Neuronal stem cell (in vitro differentiated cells): ENCODE measurements at regions not wholly inside any gene's neighbourhood (a gene's known extent, or its start where the extent isn't known, plus 50 kb on each side); places are given as distances from the start of the nearest gene placed in this dataset.
A peak's percentile ranks its signal among the peaks of the same experiment; 100 is the strongest.

Source experiments
- DNase-seq: peaks from one replicate; pipeline ENCODE4 v3.0.0-alpha.2; 2013; ENCODE audit warnings: low spot score
- H2AFZ ChIP-seq: one replicate; pipeline ENCODE4 v1.6.1; 2013; ENCODE audit warnings: mild to moderate bottlenecking, low read length, inconsistent platforms
- H2AK5ac ChIP-seq: 2 replicates; pipeline ENCODE4 v1.6.1; 2013; ENCODE audit warnings: low read depth, mild to moderate bottlenecking, inconsistent platforms, low read length, moderate library complexity, mixed read lengths
- H2BK120ac ChIP-seq: 2 replicates; pipeline ENCODE4 v1.6.1; 2013; ENCODE audit warnings: low read depth, mild to moderate bottlenecking, inconsistent platforms, low read length, moderate library complexity, mixed read lengths
- H2BK12ac ChIP-seq: one replicate; pipeline ENCODE4 v1.6.1; 2013; ENCODE audit warnings: low read length, inconsistent platforms
- H2BK15ac ChIP-seq: 2 replicates; pipeline ENCODE4 v1.6.1; 2013; ENCODE audit warnings: mild to moderate bottlenecking, low read length, inconsistent platforms, mixed read lengths
- H2BK5ac ChIP-seq: one replicate; pipeline ENCODE4 v1.6.1; 2013; ENCODE audit warnings: inconsistent platforms, mild to moderate bottlenecking, low read length, moderate library complexity
- H3K14ac ChIP-seq: one replicate; pipeline ENCODE4 v1.6.1; 2013; ENCODE audit warnings: low read length, inconsistent platforms
- H3K18ac ChIP-seq: 2 replicates; pipeline ENCODE4 v1.6.1; 2013; ENCODE audit warnings: low read length, inconsistent platforms
- H3K23ac ChIP-seq: 2 replicates; pipeline ENCODE4 v1.6.1; 2013; ENCODE audit warnings: low read depth, mild to moderate bottlenecking, mixed read lengths, low read length, inconsistent platforms; ENCODE audit not compliant: poor library complexity
- H3K27ac ChIP-seq: replicated peaks from 3 replicates; pipeline ENCODE4 v1.5.1; 2013; ENCODE audit warnings: low read length, inconsistent platforms
- H3K27me3 ChIP-seq, 3 experiments: 2 replicates each; pipeline ENCODE4 v1.6.1; 2013; ENCODE audit warnings: low read length in 3 of 3, mild to moderate bottlenecking in 2 of 3, inconsistent platforms in 1 of 3, low read depth in 1 of 3, mixed read lengths in 1 of 3, moderate library complexity in 1 of 3; ENCODE audit not compliant: control insufficient read depth in 3 of 3, insufficient read depth in 3 of 3
- H3K36me3 ChIP-seq, 2 donors: replicated peaks in 1 of 2; 2 replicates each; pipeline ENCODE4 v1.6.1; 2013; ENCODE audit warnings: low read length in 2 of 2; ENCODE audit not compliant: control insufficient read depth in 2 of 2, insufficient read depth in 2 of 2
- H3K4ac ChIP-seq: 2 replicates; pipeline ENCODE4 v1.6.1; 2013; ENCODE audit warnings: inconsistent platforms, mild to moderate bottlenecking, low read length, moderate library complexity
- H3K4me1 ChIP-seq, 2 donors: 1 replicate in 1 of 2; 2 replicates in 1 of 2; pipeline ENCODE4 v1.6.1; 2013; ENCODE audit warnings: low read length in 2 of 2, low read depth in 1 of 2; ENCODE audit not compliant: control insufficient read depth in 2 of 2, insufficient read depth in 1 of 2
- H3K4me2 ChIP-seq: one replicate; pipeline ENCODE4 v1.6.1; 2013; ENCODE audit warnings: mild to moderate bottlenecking, low read length, inconsistent platforms; ENCODE audit not compliant: insufficient read depth, poor library complexity, severe bottlenecking
- H3K4me3 ChIP-seq, 2 donors: 2 replicates each; pipeline ENCODE4 v1.5.1; 2013; ENCODE audit warnings: low read length in 2 of 2, mild to moderate bottlenecking in 2 of 2, inconsistent platforms in 1 of 2, moderate library complexity in 1 of 2
- H3K79me1 ChIP-seq: one replicate; pipeline ENCODE4 v1.6.1; 2013; ENCODE audit warnings: low read depth, mild to moderate bottlenecking, inconsistent platforms, low read length, moderate library complexity
- H3K9ac ChIP-seq: one replicate; pipeline ENCODE4 v1.6.1; 2013; ENCODE audit warnings: mild to moderate bottlenecking, low read depth, low read length, inconsistent platforms; ENCODE audit not compliant: poor library complexity
- H3K9me3 ChIP-seq, 2 donors: replicated peaks in 1 of 2; 2 replicates each; pipeline versions ENCODE3 to v1.6.1; 2013; ENCODE audit warnings: low read length in 2 of 2, mild to moderate bottlenecking in 2 of 2, inconsistent platforms in 1 of 2, low read depth in 1 of 2, mixed read lengths in 1 of 2, moderate library complexity in 1 of 2; ENCODE audit not compliant: control insufficient read depth in 2 of 2, insufficient read depth in 1 of 2
- H4K8ac ChIP-seq: one replicate; pipeline ENCODE4 v1.6.1; 2013; ENCODE audit warnings: low read depth, mild to moderate bottlenecking, inconsistent platforms, low read length, moderate library complexity
- H4K91ac ChIP-seq: one replicate; pipeline ENCODE4 v1.6.1; 2013; ENCODE audit warnings: low read length, low read depth, mild to moderate bottlenecking, inconsistent platforms; ENCODE audit not compliant: poor library complexity
- WGBS, 2 donors: extraction: QIAGEN DNeasy Blood & Tissue Kit; methylation state at CpG; one replicate each; pipeline ENCODE4 v1.1.7; 2013; ENCODE audit warnings: missing lambda C conversion rate in 2 of 2, mixed read lengths in 1 of 2; ENCODE audit not compliant: insufficient read length in 2 of 2, insufficient replicate concordance in 1 of 2; ENCODE audit errors: extremely low coverage in 2 of 2; 5-methylcytosine and 5-hydroxymethylcytosine counted together

- DNase-seq = no peak
- Histone ChIP-seq H2BK15ac (no peak overlapping the region), H2BK5ac (no peak overlapping the region), H3K36me3 (no peaks in the 10 kb centered on the region), H4K91ac (no peak overlapping the region), H3K4me2 (no peak overlapping the region), H3K79me1 (no peaks in the 10 kb centered on the region), H2AK5ac (no peak overlapping the region), H3K14ac (no peak overlapping the region), H3K18ac (no peak overlapping the region), H3K9ac (no peak overlapping the region), H2BK120ac (no peak overlapping the region), H3K4me1 (peaks cover 0 to 2% of the 10 kb centered on the region in 2 donors), H2BK12ac (no peak overlapping the region), H2AFZ (no peak overlapping the region), H3K23ac (no peak overlapping the region), H4K8ac (no peak overlapping the region), H3K4me3 (no peak overlapping the region), H3K9me3 (peaks cover 0 to 4% of the 10 kb centered on the region in 2 donors), H3K27me3 (no peaks in the 10 kb centered on the region), H3K4ac (no peak overlapping the region), H3K27ac (no peak overlapping the region)
- WGBS, 2 donors = no CpG with 5 or more reads among the region's 2 CpGs
These were observed 531.2 kb upstream of the CCDC196 start for GRCh38 chr14:65954942-65955341.

GRCh38 chr14:65957631-65958205 is 528.5 kb upstream of the CCDC196 start:
- Histone ChIP-seq H3K4me3 (no peak overlapping the region), H3K27ac (no peak overlapping the region), H4K8ac (no peak overlapping the region), H2BK15ac (no peak overlapping the region), H3K36me3 (no peaks in the 10 kb centered on the region), H3K4me1 (peaks cover 0 to 2% of the 10 kb centered on the region in 2 donors), H3K18ac (no peak overlapping the region), H3K9ac (no peak overlapping the region), H3K14ac (no peak overlapping the region), H2BK5ac (no peak overlapping the region), H2BK12ac (no peak overlapping the region), H3K9me3 (peaks cover 0 to 4% of the 10 kb centered on the region in 2 donors), H3K4me2 (no peak overlapping the region), H4K91ac (no peak overlapping the region), H3K27me3 (no peaks in the 10 kb centered on the region), H2AFZ (peak overlapping the region; percentile 31), H3K4ac (no peak overlapping the region), H3K79me1 (no peaks in the 10 kb centered on the region), H2AK5ac (no peak overlapping the region), H3K23ac (no peak overlapping the region), H2BK120ac (no peak overlapping the region)
- WGBS, 2 donors = no CpG with 5 or more reads among the region's 8 CpGs
- DNase-seq = no peak

- Histone ChIP-seq H3K27ac (no peak overlapping the region), H3K4ac (no peak overlapping the region), H3K18ac (peak overlapping the region; percentile 87), H3K9me3 (peaks cover 0 to 4% of the 10 kb centered on the region in 2 donors), H2BK5ac (no peak overlapping the region), H2BK120ac (peak overlapping the region; percentile 19), H3K79me1 (no peaks in the 10 kb centered on the region), H3K4me3 (no peak overlapping the region), H3K4me2 (no peak overlapping the region), H2BK15ac (peak overlapping the region; percentile 8), H2AK5ac (no peak overlapping the region), H3K36me3 (no peaks in the 10 kb centered on the region), H4K8ac (no peak overlapping the region), H3K9ac (no peak overlapping the region), H3K23ac (no peak overlapping the region), H2BK12ac (no peak overlapping the region), H4K91ac (no peak overlapping the region), H2AFZ (no peak overlapping the region), H3K14ac (no peak overlapping the region), H3K4me1 (peaks cover 0 to 2% of the 10 kb centered on the region in 2 donors), H3K27me3 (no peaks in the 10 kb centered on the region)
- peak; percentile 42 for DNase-seq
- no CpG with 5 or more reads among the region's 13 CpGs for WGBS, 2 donors
These were observed 527.3 kb upstream of the CCDC196 start for GRCh38 chr14:65958664-65959562.

- H2AK5ac ChIP-seq = no peak overlapping the region
- no peak overlapping the region for H3K14ac ChIP-seq
- DNase-seq = no peak
- no peak overlapping the region for H3K23ac ChIP-seq
- no peak overlapping the region for H2BK15ac ChIP-seq
- H2AFZ ChIP-seq = no peak overlapping the region
- no peak overlapping the region for H2BK120ac ChIP-seq
- no peak overlapping the region for H3K4me3 ChIP-seq
- H2BK12ac ChIP-seq = no peak overlapping the region
- no peak overlapping the region for H3K4me2 ChIP-seq
- no CpG with 5 or more reads among the region's 2 CpGs for WGBS, 2 donors
- H3K18ac ChIP-seq = no peak overlapping the region
- peaks cover 0 to 4% of the 10 kb centered on the region in 2 donors for H3K9me3 ChIP-seq
- no peaks in the 10 kb centered on the region for H3K79me1 ChIP-seq
- no peak overlapping the region for H3K4ac ChIP-seq
- no peak overlapping the region for H4K91ac ChIP-seq
- peaks cover 0 to 4% of the 10 kb centered on the region in 2 donors for H3K4me1 ChIP-seq
- H3K9ac ChIP-seq = no peak overlapping the region
- no peak overlapping the region for H3K27ac ChIP-seq
- H3K27me3 ChIP-seq = no peaks in the 10 kb centered on the region
- H2BK5ac ChIP-seq = no peak overlapping the region
- no peak overlapping the region for H4K8ac ChIP-seq
- no peaks in the 10 kb centered on the region for H3K36me3 ChIP-seq
These were observed 526.6 kb upstream of the CCDC196 start for GRCh38 chr14:65959563-65960024.
